HepG2 (cell line): ENCODE measurements at regions not wholly inside any gene's neighbourhood (a gene's known extent, or its start where the extent isn't known, plus 50 kb on each side); places are given as distances from the start of the nearest gene placed in this dataset.

Experiments
- FOXP1 ChIP-seq, 2 experiments: fragments of 450-650 bp in 1 of 2; IDR thresholded peaks; 2 replicates each; pipeline ENCODE4 v1.6.1; 2017 to 2018; ENCODE audit warnings: antibody characterized with exemption in 1 of 2
- GATAD1 ChIP-seq: IDR thresholded peaks from 2 replicates; pipeline ENCODE4 v1.6.1; 2016; ENCODE audit warnings: missing genetic modification reagents, missing compliant biosample characterization
- JUNB ChIP-seq: sonication (generic); formaldehyde crosslinking; IDR thresholded peaks from 2 replicates; pipeline ENCODE4 v1.8.0; 2022; ENCODE audit warnings: missing genetic modification reagents, mild to moderate bottlenecking, borderline replicate concordance
- KDM3A ChIP-seq: IDR thresholded peaks from 2 replicates; pipeline ENCODE4 v1.6.1; 2018; ENCODE audit warnings: low read depth, missing compliant biosample characterization
- MEF2D ChIP-seq: sonication (generic); formaldehyde crosslinking; IDR thresholded peaks from 2 replicates; pipeline ENCODE4 v1.5.1; 2020; ENCODE audit warnings: mild to moderate bottlenecking, missing genetic modification reagents
- MIER2 ChIP-seq: IDR thresholded peaks from 2 replicates; pipeline ENCODE4 v1.6.1; 2016; ENCODE audit warnings: missing biosample characterization, missing genetic modification reagents
- NR2F2 ChIP-seq: IDR thresholded peaks from 2 replicates; pipeline ENCODE4 v1.6.1; 2012; ENCODE audit warnings: low read depth, inconsistent platforms, borderline replicate concordance
- RXRB ChIP-seq: IDR thresholded peaks from 2 replicates; pipeline ENCODE4 v1.6.1; 2016; ENCODE audit warnings: borderline replicate concordance, missing genetic modification reagents, missing compliant biosample characterization
- TERF1 ChIP-seq: sonication (generic); formaldehyde crosslinking; IDR thresholded peaks from 2 replicates; pipeline ENCODE4 v1.8.0; 2022; ENCODE audit warnings: mild to moderate bottlenecking, missing genetic modification reagents, moderate library complexity
- ZBTB49 ChIP-seq: sonication (generic); formaldehyde crosslinking; IDR thresholded peaks from 2 replicates; pipeline ENCODE4 v1.4.0; 2020; ENCODE audit warnings: missing genetic modification reagents, borderline replicate concordance
- ZNF264 ChIP-seq: sonication (generic); formaldehyde crosslinking; IDR thresholded peaks from 2 replicates; pipeline ENCODE4 v1.4.0; 2020; ENCODE audit warnings: missing genetic modification reagents
- ZNF567 ChIP-seq: sonication (generic); formaldehyde crosslinking; IDR thresholded peaks from 2 replicates; pipeline ENCODE4 v1.8.1; 2023; ENCODE audit warnings: mild to moderate bottlenecking, missing genetic modification reagents, borderline replicate concordance
- ZNF644 ChIP-seq: IDR thresholded peaks from 2 replicates; pipeline ENCODE4 v1.6.1; 2016; ENCODE audit warnings: low read depth
- ZNF670 ChIP-seq: sonication (generic); formaldehyde crosslinking; IDR thresholded peaks from 2 replicates; pipeline ENCODE4 v1.8.0; 2022; ENCODE audit warnings: mild to moderate bottlenecking, missing genetic modification reagents, borderline replicate concordance
- ZNF740 ChIP-seq: sonication (generic); formaldehyde crosslinking; IDR thresholded peaks from 2 replicates; pipeline ENCODE4 v1.4.0; 2020; ENCODE audit warnings: missing genetic modification reagents
- TF ChIP-seq, protein P1 (sequence below): sonication (generic); formaldehyde crosslinking; IDR thresholded peaks from 2 replicates; pipeline ENCODE4 v1.5.0; 2020; ENCODE audit warnings: mild to moderate bottlenecking, missing genetic modification reagents, borderline replicate concordance
- TF ChIP-seq, protein P2 (sequence below): sonication (generic); formaldehyde crosslinking; IDR thresholded peaks from 2 replicates; pipeline ENCODE4 v1.5.0; 2020; ENCODE audit warnings: mild to moderate bottlenecking, missing genetic modification reagents

- TF ChIP-seq, protein P1, sequence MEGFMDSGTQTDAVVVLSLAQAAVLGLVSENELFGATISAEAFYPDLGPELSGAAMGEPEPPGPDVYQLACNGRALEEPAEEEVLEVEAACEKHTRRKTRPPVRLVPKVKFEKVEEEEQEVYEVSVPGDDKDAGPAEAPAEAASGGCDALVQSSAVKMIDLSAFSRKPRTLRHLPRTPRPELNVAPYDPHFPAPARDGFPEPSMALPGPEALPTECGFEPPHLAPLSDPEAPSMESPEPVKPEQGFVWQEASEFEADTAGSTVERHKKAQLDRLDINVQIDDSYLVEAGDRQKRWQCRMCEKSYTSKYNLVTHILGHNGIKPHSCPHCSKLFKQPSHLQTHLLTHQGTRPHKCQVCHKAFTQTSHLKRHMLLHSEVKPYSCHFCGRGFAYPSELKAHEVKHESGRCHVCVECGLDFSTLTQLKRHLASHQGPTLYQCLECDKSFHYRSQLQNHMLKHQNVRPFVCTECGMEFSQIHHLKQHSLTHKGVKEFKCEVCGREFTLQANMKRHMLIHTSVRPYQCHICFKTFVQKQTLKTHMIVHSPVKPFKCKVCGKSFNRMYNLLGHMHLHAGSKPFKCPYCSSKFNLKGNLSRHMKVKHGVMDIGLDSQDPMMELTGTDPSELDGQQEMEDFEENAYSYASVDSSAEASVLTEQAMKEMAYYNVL (CRISPR knock-in tag) = no peak
- TF ChIP-seq KDM3A (CRISPR knock-in tag) (no peak), ZNF740 (CRISPR knock-in tag) (no peak), TERF1 (CRISPR knock-in tag) (no peak), FOXP1 (IDR thresholded peaks at IDR 0.05) (no peak), FOXP1 (CRISPR knock-in tag; IDR thresholded peaks at IDR 0.05) (peak; percentile 44; the same call in 1 of the 2 replicates), ZNF567 (CRISPR knock-in tag) (0 out of 2 replicates have a peak, but pooled peaks have one; percentile 37), GATAD1 (CRISPR knock-in tag) (peak; percentile 41; the same call in 1 of the 2 replicates), MEF2D (CRISPR knock-in tag) (peak; percentile 60; the same call in 1 of the 2 replicates), ZNF644 (CRISPR knock-in tag) (no peak), RXRB (CRISPR knock-in tag) (peak; percentile 93), MIER2 (CRISPR knock-in tag) (no peak), ZNF264 (0 out of 2 replicates have a peak, but pooled peaks have one; percentile 60), ZNF670 (no peak), ZBTB49 (CRISPR knock-in tag) (no peak), NR2F2 (peak; percentile 60; the same call in 1 of the 2 replicates), JUNB (CRISPR knock-in tag) (peak; percentile 84)
- TF ChIP-seq, protein P2, sequence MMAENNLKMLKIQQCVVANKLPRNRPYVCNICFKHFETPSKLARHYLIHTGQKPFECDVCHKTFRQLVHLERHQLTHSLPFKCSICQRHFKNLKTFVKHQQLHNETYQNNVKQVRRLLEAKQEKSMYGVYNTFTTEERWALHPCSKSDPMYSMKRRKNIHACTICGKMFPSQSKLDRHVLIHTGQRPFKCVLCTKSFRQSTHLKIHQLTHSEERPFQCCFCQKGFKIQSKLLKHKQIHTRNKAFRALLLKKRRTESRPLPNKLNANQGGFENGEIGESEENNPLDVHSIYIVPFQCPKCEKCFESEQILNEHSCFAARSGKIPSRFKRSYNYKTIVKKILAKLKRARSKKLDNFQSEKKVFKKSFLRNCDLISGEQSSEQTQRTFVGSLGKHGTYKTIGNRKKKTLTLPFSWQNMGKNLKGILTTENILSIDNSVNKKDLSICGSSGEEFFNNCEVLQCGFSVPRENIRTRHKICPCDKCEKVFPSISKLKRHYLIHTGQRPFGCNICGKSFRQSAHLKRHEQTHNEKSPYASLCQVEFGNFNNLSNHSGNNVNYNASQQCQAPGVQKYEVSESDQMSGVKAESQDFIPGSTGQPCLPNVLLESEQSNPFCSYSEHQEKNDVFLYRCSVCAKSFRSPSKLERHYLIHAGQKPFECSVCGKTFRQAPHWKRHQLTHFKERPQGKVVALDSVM (CRISPR knock-in tag) = no peak; the same call in none of the 2 replicates
Measured at GRCh38 chr7:66502230-66503035, 126.2 kb upstream of the KCTD7 start (continued).
